Fibroblast of pulmonary artery (primary cell): ENCODE measurements at regions not wholly inside any gene's neighbourhood (a gene's known extent, or its start where the extent isn't known, plus 50 kb on each side); places are given as distances from the start of the nearest gene placed in this dataset.

ENCODE experiments used
- DNase-seq: peaks from one replicate; pipeline ENCODE4 v3.0.0-alpha.2; 2010; ENCODE audit warnings: low read depth
- H3K4me3 ChIP-seq: replicated peaks from 2 replicates; pipeline ENCODE4 v1.5.1; 2011; ENCODE audit warnings: low read depth, mild to moderate bottlenecking, control low read depth, low read length, moderate library complexity
- CTCF ChIP-seq: IDR thresholded peaks from 2 replicates; pipeline ENCODE4 v1.5.1; 2011; ENCODE audit warnings: mild to moderate bottlenecking, control low read depth, low read length, inconsistent platforms; ENCODE audit errors: missing control alignments

GRCh38 chr16:13557418-13557817, 362.5 kb upstream of the ERCC4 start:
- H3K4me3 ChIP-seq = no peak overlapping the region
- TF ChIP-seq CTCF = no peak
- DNase-seq = no peak

GRCh38 chr16:13558752-13559151, 361.2 kb upstream of the ERCC4 start:
- H3K4me3 ChIP-seq = no peak overlapping the region
- TF ChIP-seq CTCF = no peak

GRCh38 chr16:13559624-13560023, 360.3 kb upstream of the ERCC4 start:
- no peak for DNase-seq
- H3K4me3 ChIP-seq = no peak overlapping the region
- no peak for TF ChIP-seq CTCF

More at GRCh38 chr16:13558752-13559151, 361.2 kb upstream of the ERCC4 start:
- no peak for DNase-seq

GRCh38 chr16:13560151-13560550, 359.8 kb upstream of the ERCC4 start:
- no peak for DNase-seq
- H3K4me3 ChIP-seq = no peak overlapping the region
- TF ChIP-seq CTCF = no peak

- no peak for TF ChIP-seq CTCF
- DNase-seq = no peak
- H3K4me3 ChIP-seq = no peak overlapping the region
Measured at GRCh38 chr16:13561291-13562070, 358.5 kb upstream of the ERCC4 start.

GRCh38 chr16:13568803-13569202, 351.2 kb upstream of the ERCC4 start:
- no peak overlapping the region for H3K4me3 ChIP-seq
- TF ChIP-seq CTCF = no peak
- no peak for DNase-seq

GRCh38 chr16:13569986-13570385, 350.0 kb upstream of the ERCC4 start:
- no peak for DNase-seq
- no peak overlapping the region for H3K4me3 ChIP-seq
- TF ChIP-seq CTCF = no peak
